T47D (cell line): ENCODE measurements at regions not wholly inside any gene's neighbourhood (a gene's known extent, or its start where the extent isn't known, plus 50 kb on each side); places are given as distances from the start of the nearest gene placed in this dataset.

Experiments
- DNase-seq, 2 experiments: peaks; one replicate each; pipeline versions ENCODE4 v3.0.0 to v3.0.0-alpha.2; 2011 to 2012; ENCODE audit warnings: low read depth in 1 of 2, low spot score in 1 of 2
- JUND ChIP-seq: IDR thresholded peaks from 2 replicates; pipeline ENCODE4 v1.6.1; 2012; ENCODE audit warnings: low read depth
- in situ Hi-C: cut with HindIII; loops from 2 replicates; pipeline ENCODE4 v1.10.0; 2016; ENCODE audit warnings: low sequenced_read_pairs, low pct_unique_long_range_greater_than_20kb

DNA sequence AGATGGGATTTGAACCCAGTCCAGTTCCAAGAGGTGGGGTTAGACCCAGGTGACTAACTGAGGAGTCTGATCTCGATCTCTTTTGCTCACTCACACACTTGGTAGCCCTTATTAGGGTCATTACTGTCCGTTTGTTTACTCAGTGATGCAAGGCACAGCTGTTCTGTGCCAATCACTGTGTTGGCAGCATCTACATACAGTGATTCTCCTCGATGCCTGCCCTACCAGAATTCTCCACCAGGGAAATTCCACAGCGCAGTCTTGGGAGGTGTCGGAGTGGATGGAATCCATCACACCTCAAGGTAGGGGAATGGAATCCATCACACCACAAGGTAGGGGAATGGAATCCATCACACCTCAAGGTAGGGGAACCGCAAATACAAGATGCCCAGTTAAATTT is 279.6 kb downstream of the MAF start:
- no peak for DNase-seq
- in situ Hi-C loops: no loop called here
- no peak for TF ChIP-seq JUND

DNA sequence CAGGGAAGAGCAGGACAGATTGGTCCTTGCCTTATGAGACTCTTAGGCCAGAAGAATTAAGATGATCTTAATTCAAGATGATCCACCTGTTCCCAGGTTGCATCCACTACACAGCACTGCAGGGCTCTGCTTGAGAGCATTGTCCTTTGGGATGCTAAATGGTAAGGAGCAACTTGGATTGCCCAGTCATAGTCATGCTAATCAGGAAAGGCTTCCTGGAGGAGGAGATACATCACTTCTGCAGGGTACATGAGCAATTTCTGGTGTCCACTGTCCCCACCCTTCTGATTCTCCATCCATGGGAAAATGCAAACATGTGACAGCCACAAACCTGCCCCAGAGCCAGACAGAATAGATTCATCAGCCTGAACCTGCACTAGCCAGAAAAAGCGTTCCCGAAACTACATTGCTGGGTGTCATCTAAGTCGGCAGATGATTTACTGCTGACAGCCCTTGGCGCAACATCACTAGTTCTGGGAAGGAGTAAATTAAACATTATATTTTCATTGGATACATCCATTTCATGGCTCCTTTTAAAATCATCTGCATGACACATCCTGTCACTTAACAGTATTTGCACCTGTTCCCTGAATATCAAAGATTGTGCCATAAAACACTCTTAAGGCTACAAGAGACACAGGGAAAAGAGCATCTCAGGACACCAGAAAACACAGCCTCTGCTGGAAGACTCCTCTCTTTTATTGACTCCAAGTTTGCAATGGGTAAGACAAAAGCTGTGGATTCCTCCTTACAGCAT is 282.2 kb downstream of the MAF start:
- TF ChIP-seq JUND: no peak
- no peak for DNase-seq
- in situ Hi-C loops: no loop called here

- TF ChIP-seq JUND: no peak
- in situ Hi-C loops: no loop called here
- DNase-seq: no peak
Observed at GRCh38 chr16:79317521-79317920, 283.0 kb downstream of the MAF start.

- in situ Hi-C loops: no loop called here
- DNase-seq: no peak
- TF ChIP-seq JUND: no peak
Observed at GRCh38 chr16:79317026-79317425, 283.5 kb downstream of the MAF start.

- DNase-seq: no peak
- in situ Hi-C loops: no loop called here
- no peak for TF ChIP-seq JUND
Observed at GRCh38 chr16:79316004-79316458, 284.5 kb downstream of the MAF start.

- in situ Hi-C loops: no loop called here
- no peak for DNase-seq
- TF ChIP-seq JUND: no peak
Observed at GRCh38 chr16:79312502-79312901, 288.0 kb downstream of the MAF start.

DNA sequence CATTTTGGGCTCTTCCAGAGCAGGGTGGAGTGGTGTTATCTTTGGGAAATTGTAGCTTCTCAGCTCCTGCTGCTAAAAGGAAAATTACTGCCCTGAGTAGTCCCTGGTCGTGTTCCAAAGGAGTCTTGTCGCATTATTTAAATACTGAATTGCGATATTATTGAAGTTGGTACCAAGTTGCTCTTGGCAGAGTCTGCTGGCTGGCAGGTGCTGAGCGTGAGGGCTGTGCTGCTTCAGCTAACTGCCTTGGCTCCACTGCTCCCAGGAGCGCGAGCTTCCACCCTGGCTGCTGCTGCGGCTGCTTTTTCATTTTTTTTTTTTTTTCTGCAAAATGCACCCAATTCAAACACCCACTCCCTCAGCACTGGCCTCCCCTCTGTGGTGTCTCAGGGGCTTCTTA is 289.8 kb downstream of the MAF start:
- in situ Hi-C loops: no loop called here
- no peak for DNase-seq
- no peak for TF ChIP-seq JUND

GRCh38 chr16:79309606-79310005 is 290.9 kb downstream of the MAF start:
- DNase-seq: no peak
- TF ChIP-seq JUND: no peak
- in situ Hi-C loops: no loop called here

- TF ChIP-seq JUND: no peak
- no peak for DNase-seq
- in situ Hi-C loops: no loop called here
Observed at GRCh38 chr16:79307214-79307613, 293.3 kb downstream of the MAF start.

GRCh38 chr16:79305074-79305473 is 295.5 kb downstream of the MAF start:
- in situ Hi-C loops: no loop called here
- DNase-seq: no peak
- no peak for TF ChIP-seq JUND

DNA sequence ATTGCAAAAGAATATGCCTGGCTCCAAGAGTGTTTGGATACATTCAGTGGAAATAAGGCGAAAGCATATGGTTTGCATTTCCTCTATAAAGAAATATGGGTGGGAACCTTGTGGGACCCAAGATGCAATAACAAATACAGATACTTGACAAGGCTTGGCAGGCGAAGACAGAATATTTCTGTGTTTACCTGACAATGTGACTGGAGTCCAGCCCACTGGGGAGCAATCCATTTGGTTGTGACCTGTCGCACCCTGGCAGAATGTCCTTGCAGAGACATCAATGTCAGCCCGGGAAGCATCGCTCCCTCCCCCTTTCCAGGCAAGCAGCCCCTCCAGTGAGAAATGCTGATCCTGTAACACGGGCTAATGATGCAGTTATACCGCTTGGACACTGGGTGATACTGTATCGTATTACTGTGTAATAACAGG is 296.6 kb downstream of the MAF start:
- TF ChIP-seq JUND: no peak
- DNase-seq: no peak
- in situ Hi-C loops: no loop called here

- in situ Hi-C loops: no loop called here
- no peak for TF ChIP-seq JUND
- DNase-seq: no peak
Observed at GRCh38 chr16:79303206-79303605, 297.3 kb downstream of the MAF start.

DNA sequence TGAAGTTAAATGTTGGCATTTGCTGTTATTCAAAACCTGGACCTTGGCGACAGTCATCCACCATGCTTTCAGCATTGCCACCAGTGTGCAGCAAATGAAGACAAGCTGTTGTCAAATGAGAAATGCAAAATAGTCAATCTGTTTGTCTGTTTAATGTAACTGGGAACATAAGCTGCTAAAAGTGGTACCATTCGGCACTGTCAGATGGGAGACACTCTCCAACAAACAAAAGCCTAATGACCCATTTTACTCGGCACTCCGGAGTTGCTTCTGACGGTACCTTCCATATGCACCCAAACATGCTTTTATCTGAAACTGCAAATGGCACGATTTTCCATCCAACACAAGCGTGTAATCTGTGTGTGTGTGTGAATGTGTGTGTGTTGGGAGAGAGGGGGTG is 297.8 kb downstream of the MAF start:
- TF ChIP-seq JUND: no peak
- in situ Hi-C loops: no loop called here
- DNase-seq: no peak

DNA sequence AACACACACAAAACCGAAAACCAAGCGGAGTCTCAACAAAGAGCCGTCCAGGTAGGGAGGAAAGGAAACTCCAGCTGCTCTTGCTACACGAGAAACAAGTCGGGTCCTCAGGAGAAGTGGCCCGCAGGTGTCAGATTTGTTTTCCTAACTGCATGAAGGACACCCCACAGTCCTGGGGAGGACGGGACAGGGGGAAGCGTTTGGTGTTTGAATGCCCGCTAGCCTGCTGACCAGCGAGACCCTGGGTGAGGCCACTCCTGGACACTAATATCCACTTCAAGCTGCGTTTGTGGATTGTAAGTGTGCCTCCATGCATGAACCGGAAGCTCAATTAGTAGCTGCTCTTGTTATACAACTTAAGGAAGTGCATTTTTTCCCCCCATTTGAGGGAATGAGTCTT is 299.5 kb downstream of the MAF start:
- in situ Hi-C loops: no loop called here
- no peak for DNase-seq
- no peak for TF ChIP-seq JUND
